ENCODE measurements at regions not wholly inside any gene's neighbourhood (a gene's known extent, or its start where the extent isn't known, plus 50 kb on each side); places are given as distances from the start of the nearest gene placed in this dataset.

DNA sequence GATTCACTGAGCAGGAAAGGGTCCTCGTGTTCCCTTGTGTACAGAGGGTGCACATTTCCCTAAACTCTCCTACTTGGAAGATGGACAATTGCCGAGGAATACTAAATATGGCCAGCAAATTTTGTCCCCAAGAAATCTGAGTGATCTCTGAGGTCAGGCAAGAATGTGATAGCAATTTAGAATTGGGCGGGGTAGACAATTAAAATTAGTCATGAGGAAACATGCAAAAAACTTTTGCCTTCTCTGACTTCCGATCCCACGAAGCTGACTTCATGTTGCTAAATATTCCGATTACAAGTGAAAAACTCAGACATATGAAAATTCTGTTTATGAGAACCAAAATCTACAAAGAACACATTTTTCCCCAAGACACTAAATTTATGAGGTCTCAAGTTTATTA is 453.9 kb upstream of the ZFP42 start:
- TF ChIP-seq, protein P1, sequence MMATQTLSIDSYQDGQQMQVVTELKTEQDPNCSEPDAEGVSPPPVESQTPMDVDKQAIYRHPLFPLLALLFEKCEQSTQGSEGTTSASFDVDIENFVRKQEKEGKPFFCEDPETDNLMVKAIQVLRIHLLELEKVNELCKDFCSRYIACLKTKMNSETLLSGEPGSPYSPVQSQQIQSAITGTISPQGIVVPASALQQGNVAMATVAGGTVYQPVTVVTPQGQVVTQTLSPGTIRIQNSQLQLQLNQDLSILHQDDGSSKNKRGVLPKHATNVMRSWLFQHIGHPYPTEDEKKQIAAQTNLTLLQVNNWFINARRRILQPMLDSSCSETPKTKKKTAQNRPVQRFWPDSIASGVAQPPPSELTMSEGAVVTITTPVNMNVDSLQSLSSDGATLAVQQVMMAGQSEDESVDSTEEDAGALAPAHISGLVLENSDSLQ (IDR thresholded peaks at IDR 0.05), result no peak
- TF ChIP-seq TARDBP (IDR thresholded peaks at IDR 0.05), result no peak
- TF ChIP-seq ZNF384 (IDR thresholded peaks at IDR 0.05), result no peak
- no peak for TF ChIP-seq ELF4 (IDR thresholded peaks at IDR 0.05)
- TF ChIP-seq FOXK2 (IDR thresholded peaks at IDR 0.05), result no peak
- TF ChIP-seq FOXM1 (IDR thresholded peaks at IDR 0.05; ENCODE audit: borderline replicate concordance), result no peak
- TF ChIP-seq BHLHE40 (IDR thresholded peaks at IDR 0.05; ENCODE audit: borderline replicate concordance), result no peak
- no peak for TF ChIP-seq NFRKB (IDR thresholded peaks at IDR 0.05)
- TF ChIP-seq SUZ12 (IDR thresholded peaks at IDR 0.05), result no peak
- no peak for TF ChIP-seq SP1 (IDR thresholded peaks at IDR 0.05)
- no peak for TF ChIP-seq FOXA1 (IDR thresholded peaks at IDR 0.05)
- TF ChIP-seq HDGF (IDR thresholded peaks at IDR 0.05; ENCODE audit: borderline replicate concordance), result no peak
- TF ChIP-seq CTBP1 (IDR thresholded peaks at IDR 0.05; ENCODE audit: borderline replicate concordance), result no peak
